HG02884 (cell line): ENCODE measurements at regions not wholly inside any gene's neighbourhood (a gene's known extent, or its start where the extent isn't known, plus 50 kb on each side); places are given as distances from the start of the nearest gene placed in this dataset.

Source experiments
- ATAC-seq: cut with Tn5 transposase; IDR thresholded peaks from one replicate; pipeline ENCODE4 v1.9.1; 2021; ENCODE audit warnings: mild to moderate bottlenecking, moderate library complexity; ENCODE audit not compliant: unreplicated experiment

DNA sequence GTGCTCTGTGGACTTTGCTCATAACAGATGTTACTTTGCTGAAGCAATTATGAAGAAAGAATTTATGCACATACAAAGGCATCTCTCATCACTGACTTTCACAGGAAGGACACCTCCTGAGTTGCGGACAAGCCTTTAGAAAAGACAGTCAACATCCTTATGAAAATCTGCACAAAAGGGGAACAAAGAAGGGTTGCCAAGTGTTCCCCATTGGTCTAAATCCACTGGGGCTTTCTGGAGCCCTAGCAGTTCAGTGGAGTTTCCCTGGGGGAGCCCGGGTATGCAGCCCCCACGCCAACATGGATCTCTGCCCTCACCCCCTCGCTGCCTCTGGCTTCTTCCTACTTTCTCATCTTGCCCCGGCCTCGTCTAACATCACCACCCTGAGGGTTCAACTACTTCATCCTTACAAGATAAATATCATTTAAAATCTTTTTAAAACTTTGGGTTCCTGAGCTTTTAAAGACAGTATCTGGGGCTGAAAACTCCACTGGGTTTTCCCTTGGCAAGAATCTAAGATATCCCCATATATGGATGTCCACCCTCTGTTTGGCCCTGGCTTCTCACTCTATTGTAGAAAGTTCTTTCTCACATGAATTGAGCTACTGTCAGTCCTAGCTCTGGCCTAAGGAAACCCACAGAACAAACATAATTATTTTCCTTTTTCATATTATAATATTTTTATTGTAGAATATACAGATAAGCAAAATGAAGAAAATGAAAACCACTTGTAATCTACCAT is 207.9 kb upstream of the RGMA start:
- no peak for ATAC-seq

DNA sequence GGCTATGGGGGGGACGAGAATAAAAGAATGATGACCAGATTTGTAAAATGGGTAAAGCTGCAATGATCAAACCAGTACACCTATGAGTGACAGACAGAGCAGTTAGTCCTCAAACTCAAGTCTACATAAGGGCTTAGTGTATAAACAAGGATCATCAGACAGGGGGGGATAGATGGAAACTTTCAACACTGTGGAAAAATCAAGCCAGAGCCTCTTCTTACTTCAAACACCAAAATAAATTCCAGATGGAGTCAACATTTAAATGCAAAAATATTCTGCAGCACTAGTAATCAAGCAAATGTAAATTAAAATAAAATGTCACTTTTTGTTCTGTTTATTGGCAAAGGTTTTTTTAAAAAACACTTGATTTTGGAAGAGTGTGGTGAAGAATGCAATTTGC is 205.9 kb upstream of the RGMA start:
- no peak for ATAC-seq

GRCh38 chr15:93294066-93294465 is 205.1 kb upstream of the RGMA start:
- no peak for ATAC-seq

DNA sequence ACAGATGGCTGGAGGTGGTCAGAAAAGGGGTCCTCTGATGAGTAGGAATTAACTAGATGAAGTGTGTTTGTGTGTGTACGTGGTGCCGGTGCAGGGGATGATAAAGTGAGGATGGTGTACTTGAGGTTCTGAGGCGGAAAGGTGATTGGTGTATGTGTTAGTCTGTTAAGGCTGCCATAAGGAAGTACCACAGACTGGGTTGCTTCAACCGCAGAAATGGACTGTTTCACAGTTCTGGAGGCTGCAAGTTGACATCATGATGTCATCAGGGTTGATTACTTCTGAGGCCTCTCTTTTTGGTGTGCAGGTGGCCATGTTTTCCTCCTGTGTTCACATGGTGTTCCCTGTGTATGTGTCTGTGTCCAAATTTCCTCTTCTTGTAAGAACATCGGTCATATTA is 202.4 kb upstream of the RGMA start:
- no peak for ATAC-seq

GRCh38 chr15:93290618-93290946 is 201.6 kb upstream of the RGMA start:
- no peak for ATAC-seq

DNA sequence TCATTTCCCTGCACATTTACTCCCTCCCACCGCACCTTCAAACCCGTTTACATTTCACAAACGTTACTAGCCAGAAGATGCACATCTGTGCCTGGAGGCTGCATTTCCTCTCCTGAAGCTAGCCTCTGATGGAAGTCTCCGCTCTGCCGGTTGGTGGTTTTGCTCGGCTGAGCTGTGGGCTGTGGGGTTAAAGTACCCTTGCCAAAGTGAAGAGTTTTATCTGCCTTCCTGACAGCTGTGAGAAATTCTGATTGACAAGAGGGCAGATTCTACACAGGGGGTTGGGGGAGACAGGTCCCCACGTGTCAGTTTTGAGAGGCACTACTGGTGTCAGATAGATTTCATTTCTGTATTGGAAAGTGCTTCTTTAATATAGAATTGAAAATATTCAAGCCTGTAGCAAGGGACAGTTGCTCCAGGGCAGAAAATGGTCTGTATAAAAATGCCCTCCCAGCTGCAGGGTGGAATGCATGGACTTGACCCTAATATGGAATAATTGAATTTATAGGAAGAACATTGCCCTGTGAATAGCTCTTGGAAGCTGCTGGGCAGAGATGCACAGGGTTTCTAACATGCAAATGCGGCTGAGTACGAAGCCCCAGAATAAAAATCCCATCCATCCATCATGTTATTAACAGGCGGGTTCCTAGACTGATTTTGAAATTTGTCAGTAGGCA is 201.1 kb upstream of the RGMA start:
- no peak for ATAC-seq

- ATAC-seq, result no peak
Measured at GRCh38 chr15:93288728-93289294, 199.8 kb upstream of the RGMA start.

DNA sequence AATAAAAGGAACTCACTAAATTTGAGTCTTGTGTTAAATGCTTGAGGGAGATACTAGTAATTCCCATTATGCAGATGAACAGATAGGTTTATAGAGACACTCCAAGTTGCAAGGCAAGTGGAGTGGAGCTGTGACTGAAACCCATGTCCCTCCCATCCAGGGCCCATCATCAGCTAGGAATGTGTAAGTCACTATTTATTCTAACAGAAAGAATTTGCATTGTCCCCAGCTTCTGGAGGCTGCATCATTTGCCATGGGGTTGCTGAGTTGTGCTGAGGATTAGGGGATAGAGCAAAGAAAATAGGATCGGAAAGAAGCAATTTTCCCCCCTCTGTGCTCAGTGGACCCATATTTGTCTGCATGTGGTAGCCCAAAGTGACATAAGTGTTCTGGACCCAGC is 197.4 kb upstream of the RGMA start:
- no peak for ATAC-seq

DNA sequence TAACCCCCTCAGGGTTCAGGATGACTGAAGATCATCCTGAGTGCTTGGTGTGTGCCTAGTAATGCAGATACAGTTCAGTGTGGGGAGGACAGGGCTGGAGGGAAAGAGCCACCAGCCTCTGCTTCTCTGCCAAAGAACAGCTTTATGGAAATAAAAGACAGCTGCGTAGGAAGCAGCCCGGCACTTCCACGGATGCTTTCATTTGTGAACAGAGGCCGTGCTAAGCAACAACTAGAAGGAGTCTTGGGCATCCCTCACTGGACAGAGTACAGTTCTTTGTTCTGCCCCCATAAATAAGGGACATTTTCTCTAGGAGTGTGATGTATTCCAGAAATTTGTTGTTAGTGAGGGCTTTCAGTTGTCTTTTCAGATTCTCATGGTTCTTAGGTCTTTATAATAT is 194.8 kb upstream of the RGMA start:
- no peak for ATAC-seq

- ATAC-seq, result no peak
Measured at GRCh38 chr15:93282808-93283207, 193.8 kb upstream of the RGMA start.

- ATAC-seq, result no peak
Measured at GRCh38 chr15:93278783-93279182, 189.8 kb upstream of the RGMA start.

GRCh38 chr15:93278006-93278405 is 189.0 kb upstream of the RGMA start:
- no peak for ATAC-seq

GRCh38 chr15:93274257-93274656 is 185.2 kb upstream of the RGMA start:
- no peak for ATAC-seq

- ATAC-seq, result no peak
Measured at GRCh38 chr15:93271871-93272270, 182.9 kb upstream of the RGMA start.

DNA sequence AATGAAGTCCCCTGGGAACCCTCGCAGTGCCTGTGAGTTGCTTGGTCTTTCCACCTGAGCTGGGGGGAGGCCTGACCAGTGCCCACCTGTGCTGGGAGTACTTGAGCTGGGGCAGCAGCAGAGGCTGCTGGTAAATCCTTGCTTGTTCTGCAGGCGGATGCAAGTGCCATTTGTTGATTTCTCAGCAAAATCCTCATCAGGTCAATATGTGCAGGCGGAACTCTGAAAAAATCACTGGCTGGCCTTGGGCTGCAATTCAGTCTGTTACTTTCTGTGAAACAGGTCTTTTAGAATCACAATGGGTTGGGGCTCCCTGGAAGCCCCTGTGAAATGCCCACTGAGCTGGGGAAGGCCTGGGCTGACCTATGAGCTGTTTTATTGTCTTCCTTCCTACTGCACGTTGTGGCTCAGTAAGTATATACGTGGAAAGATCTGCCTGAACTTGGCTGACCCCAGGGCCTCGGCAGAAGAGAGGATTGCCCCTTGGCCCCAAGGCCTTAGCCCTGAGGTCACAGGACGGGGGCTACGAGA is 182.0 kb upstream of the RGMA start:
- ATAC-seq, result no peak

DNA sequence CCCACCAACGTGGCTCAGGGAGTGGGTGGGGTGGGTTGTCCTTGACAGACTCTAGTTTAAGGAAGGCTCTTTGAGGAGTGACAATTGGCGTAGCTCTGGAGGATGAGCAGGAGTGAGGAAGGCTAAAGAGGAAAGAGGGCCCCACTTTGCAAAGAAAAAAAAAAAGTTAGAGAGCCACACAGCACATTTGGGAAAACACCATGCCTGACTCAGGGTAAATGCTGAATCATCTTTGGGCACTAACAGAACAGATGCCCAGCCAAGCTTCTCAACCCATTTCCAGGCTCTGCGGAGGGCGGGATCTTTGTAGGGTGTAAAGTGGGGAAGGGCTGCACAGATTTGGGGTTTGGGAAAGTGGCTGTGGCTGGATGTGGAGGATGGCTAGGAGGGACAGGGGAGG is 179.1 kb upstream of the RGMA start:
- no peak for ATAC-seq

GRCh38 chr15:93266291-93266690 is 177.3 kb upstream of the RGMA start:
- no peak for ATAC-seq

- ATAC-seq, result no peak
Measured at GRCh38 chr15:93265111-93265556, 176.1 kb upstream of the RGMA start.

GRCh38 chr15:93261845-93262244 is 172.8 kb upstream of the RGMA start:
- ATAC-seq, result no peak

DNA sequence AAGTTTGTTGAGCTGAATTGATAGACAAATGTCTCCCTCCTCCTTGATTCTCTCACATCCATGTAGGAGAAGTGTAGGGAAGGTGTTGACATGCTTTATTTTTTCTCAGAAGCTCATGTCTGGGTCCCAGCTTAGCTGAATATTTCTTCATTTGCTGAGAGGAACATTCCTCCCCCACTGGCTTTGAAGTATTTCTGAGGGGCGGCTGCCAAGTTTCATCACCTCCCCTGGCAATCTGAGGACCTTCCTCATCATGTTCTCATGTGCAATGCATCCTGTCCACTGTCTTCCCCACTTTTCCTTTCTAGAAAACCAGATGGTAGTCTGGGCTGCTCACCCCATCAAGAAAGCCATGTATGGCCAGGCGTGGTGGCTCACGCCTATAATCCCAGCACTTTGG is 168.9 kb upstream of the RGMA start:
- ATAC-seq, result no peak

GRCh38 chr15:93253681-93254080 is 164.7 kb upstream of the RGMA start:
- ATAC-seq, result no peak

- no peak for ATAC-seq
Measured at GRCh38 chr15:93252780-93253179, 163.8 kb upstream of the RGMA start.
